ENCODE measurements at regions not wholly inside any gene's neighbourhood (a gene's known extent, or its start where the extent isn't known, plus 50 kb on each side); places are given as distances from the start of the nearest gene placed in this dataset.

DNA sequence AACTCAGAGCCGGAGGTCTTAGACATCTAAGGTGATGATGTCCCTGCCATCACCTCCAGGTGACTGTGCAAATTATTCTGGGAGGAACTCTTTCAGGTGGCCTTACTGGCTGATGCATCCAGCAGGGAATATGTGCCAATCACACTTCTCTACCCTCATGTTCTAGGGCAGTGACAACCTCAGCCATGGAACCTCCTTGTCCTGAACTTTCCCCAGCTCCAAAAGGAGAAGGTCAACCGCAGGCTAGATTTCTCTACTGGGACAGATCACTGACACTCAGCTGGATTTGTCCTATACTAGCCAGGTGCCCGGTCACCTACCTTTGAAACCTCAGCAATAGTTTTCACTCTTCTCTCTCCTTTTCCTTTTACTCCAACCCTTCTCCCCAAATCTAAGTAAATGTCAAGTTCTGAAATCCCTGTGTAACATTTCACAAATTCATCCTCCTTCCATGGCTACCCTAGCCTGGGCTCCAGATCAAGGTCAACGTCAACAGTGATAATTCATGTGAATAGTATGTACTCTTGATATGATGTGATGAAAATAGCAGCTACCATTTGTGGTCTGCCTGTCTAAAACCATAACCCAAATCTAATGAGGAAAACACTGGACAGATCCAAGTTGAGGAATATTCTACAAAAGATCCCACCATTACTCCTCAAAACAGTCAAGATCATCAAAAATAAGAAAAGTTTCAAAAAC is 115.0 kb upstream of the EGLN3 start:
- ChIA-PET POLR2A (no interaction called here), CTCF (no interaction called here)
- no peak overlapping the region for H3K27ac Mint-ChIP-seq
- no peak overlapping the region for H3K4me3 Mint-ChIP-seq
- Histone ChIP-seq H3K27me3 (ENCODE audit: control insufficient read depth in 1 of 2, insufficient read depth in 2 of 2, low read length in 2 of 2) (no peaks in the 10 kb centered on the region), H3K36me3 (ENCODE audit: insufficient read depth, low read length) (no peaks in the 10 kb centered on the region), H3K9me3 (ENCODE audit: control insufficient read depth in 1 of 2, insufficient read depth in 1 of 2, low read length in 2 of 2) (no peaks in the 10 kb centered on the region), H3K4me3 (ENCODE audit: low read length) (no peak overlapping the region), H3K27ac (ENCODE audit: low read depth in 1 of 2, low read length in 2 of 2) (no peak overlapping the region), H3K4me1 (ENCODE audit: insufficient read depth, low read length) (peaks cover 1% of the 10 kb centered on the region)
- intact Hi-C loops (cut with DNase I, micrococcal nuclease) = no loop called here
- no peaks in the 10 kb centered on the region for H3K36me3 Mint-ChIP-seq (ENCODE audit: low read depth)
- DNase-seq = no peak
- TF ChIP-seq, protein P1, sequence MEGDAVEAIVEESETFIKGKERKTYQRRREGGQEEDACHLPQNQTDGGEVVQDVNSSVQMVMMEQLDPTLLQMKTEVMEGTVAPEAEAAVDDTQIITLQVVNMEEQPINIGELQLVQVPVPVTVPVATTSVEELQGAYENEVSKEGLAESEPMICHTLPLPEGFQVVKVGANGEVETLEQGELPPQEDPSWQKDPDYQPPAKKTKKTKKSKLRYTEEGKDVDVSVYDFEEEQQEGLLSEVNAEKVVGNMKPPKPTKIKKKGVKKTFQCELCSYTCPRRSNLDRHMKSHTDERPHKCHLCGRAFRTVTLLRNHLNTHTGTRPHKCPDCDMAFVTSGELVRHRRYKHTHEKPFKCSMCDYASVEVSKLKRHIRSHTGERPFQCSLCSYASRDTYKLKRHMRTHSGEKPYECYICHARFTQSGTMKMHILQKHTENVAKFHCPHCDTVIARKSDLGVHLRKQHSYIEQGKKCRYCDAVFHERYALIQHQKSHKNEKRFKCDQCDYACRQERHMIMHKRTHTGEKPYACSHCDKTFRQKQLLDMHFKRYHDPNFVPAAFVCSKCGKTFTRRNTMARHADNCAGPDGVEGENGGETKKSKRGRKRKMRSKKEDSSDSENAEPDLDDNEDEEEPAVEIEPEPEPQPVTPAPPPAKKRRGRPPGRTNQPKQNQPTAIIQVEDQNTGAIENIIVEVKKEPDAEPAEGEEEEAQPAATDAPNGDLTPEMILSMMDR (IDR thresholded peaks at IDR 0.05) = no peak
- no peaks in the 10 kb centered on the region for H3K9me3 Mint-ChIP-seq
- peaks cover 8% of the 10 kb centered on the region for H3K27me3 Mint-ChIP-seq
- H3K4me1 Mint-ChIP-seq (ENCODE audit: low read depth) = no peaks in the 10 kb centered on the region
- no peak for ATAC-seq (ENCODE audit: poor library complexity)

DNA sequence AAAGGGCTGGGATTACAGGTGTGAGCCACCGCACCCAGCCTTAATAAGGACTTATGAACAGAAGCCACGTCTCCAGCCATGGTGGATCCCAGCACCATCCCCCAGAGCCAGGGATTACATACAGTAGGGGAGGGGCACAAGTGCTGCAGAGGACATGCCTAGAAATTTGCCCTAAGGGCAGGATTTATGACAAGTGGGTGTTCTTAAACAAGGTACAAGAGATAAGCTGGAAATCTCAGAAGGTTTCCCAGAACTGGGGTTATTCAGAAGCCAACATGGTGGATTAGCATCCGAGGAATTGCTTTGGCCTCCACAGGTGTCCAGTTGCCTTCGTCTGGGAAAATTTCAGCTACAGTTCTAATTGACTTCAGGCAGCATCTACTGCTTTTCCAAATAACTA is 114.4 kb upstream of the EGLN3 start:
- H3K36me3 Mint-ChIP-seq (ENCODE audit: low read depth) = no peaks in the 10 kb centered on the region
- POLR2A ChIA-PET = no interaction called here
- Histone ChIP-seq H3K27me3 (ENCODE audit: control insufficient read depth in 1 of 2, insufficient read depth in 2 of 2, low read length in 2 of 2) (no peaks in the 10 kb centered on the region), H3K27ac (ENCODE audit: low read depth in 1 of 2, low read length in 2 of 2) (no peak overlapping the region), H3K9me3 (ENCODE audit: control insufficient read depth in 1 of 2, insufficient read depth in 1 of 2, low read length in 2 of 2) (no peaks in the 10 kb centered on the region), H3K36me3 (ENCODE audit: insufficient read depth, low read length) (no peaks in the 10 kb centered on the region), H3K4me3 (ENCODE audit: low read length) (no peak overlapping the region), H3K4me1 (ENCODE audit: insufficient read depth, low read length) (peaks cover 7% of the 10 kb centered on the region)
- no peak overlapping the region for H3K4me3 Mint-ChIP-seq
- H3K27ac Mint-ChIP-seq = no peak overlapping the region
- H3K9me3 Mint-ChIP-seq = no peaks in the 10 kb centered on the region
- intact Hi-C loops (cut with DNase I, micrococcal nuclease) = no loop called here
- TF ChIP-seq, protein P1 (IDR thresholded peaks at IDR 0.05) = no peak
- H3K27me3 Mint-ChIP-seq = peaks cover 12% of the 10 kb centered on the region
- ATAC-seq (ENCODE audit: poor library complexity) = no peak
- CTCF ChIA-PET = no interaction called here
- no peaks in the 10 kb centered on the region for H3K4me1 Mint-ChIP-seq (ENCODE audit: low read depth)
- DNase-seq = no peak

DNA sequence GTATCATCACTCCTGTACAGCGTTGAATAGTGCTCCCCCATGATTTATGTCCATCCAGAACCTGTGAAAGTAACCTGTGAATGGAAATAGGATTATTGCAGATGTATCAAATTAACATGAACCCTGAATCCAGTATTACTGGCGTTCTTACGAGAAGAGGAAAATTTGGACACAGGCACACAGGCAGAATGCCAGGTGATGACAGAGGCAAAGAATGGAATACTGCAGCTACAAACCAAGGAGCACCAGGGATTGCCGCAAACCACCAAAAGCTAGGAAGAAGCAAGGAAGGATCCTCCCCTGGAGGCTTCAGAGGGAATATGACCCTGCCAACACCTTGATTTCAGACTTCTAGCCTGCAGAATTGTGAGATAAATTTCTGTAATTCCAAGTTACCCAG is 113.5 kb upstream of the EGLN3 start:
- no peak overlapping the region for H3K4me3 ChIP-seq (ENCODE audit: low read length)
- no peaks in the 10 kb centered on the region for H3K36me3 ChIP-seq (ENCODE audit: insufficient read depth, low read length)
- intact Hi-C loops (cut with DNase I, micrococcal nuclease) = no loop called here
- ChIA-PET POLR2A (no interaction called here), CTCF (no interaction called here)
- Mint-ChIP-seq H3K36me3 (ENCODE audit: low read depth) (no peaks in the 10 kb centered on the region), H3K27me3 (peaks cover 12% of the 10 kb centered on the region), H3K4me3 (no peak overlapping the region), H3K9me3 (no peaks in the 10 kb centered on the region), H3K4me1 (ENCODE audit: low read depth) (no peaks in the 10 kb centered on the region), H3K27ac (no peak overlapping the region)
- ATAC-seq (ENCODE audit: poor library complexity) (no peak), DNase-seq (no peak)
- no peaks in the 10 kb centered on the region for H3K9me3 ChIP-seq (ENCODE audit: control insufficient read depth in 1 of 2, insufficient read depth in 1 of 2, low read length in 2 of 2)
- peaks cover 12% of the 10 kb centered on the region for H3K4me1 ChIP-seq (ENCODE audit: insufficient read depth, low read length)
- no peak overlapping the region for H3K27ac ChIP-seq (ENCODE audit: low read depth in 1 of 2, low read length in 2 of 2)
- TF ChIP-seq, protein P1 (IDR thresholded peaks at IDR 0.05) = no peak
- no peaks in the 10 kb centered on the region for H3K27me3 ChIP-seq (ENCODE audit: control insufficient read depth in 1 of 2, insufficient read depth in 2 of 2, low read length in 2 of 2)
